Activated T-helper 17 cell treated with anti-CD3 and anti-CD28 coated beads, Interleukin-2, amount 50 U/mL, for 72 hours (primary cell): ENCODE measurements at regions not wholly inside any gene's neighbourhood (a gene's known extent, or its start where the extent isn't known, plus 50 kb on each side); places are given as distances from the start of the nearest gene placed in this dataset.
A peak's percentile ranks its signal among the peaks of the same experiment; 100 is the strongest.
"Not testable (repeated sequence)": the region's sequence is repeated elsewhere in the genome, so short reads cannot be mapped to it uniquely, and the experiment has no call there.

Experiments used
- ATAC-seq: fragments of 150-1000 bp; cut with Tn5 transposase; replicated peaks from 2 replicates; pipeline ENCODE4 v1.10.0; 2021; ENCODE audit warnings: mild to moderate bottlenecking, moderate library complexity
- H3K27ac Mint-ChIP-seq: one replicate; pipeline ENCODE4 v1.8.0; 2022; ENCODE audit warnings: mixed read lengths
- H3K27me3 Mint-ChIP-seq: one replicate; pipeline ENCODE4 v1.8.0; 2022; ENCODE audit warnings: mixed read lengths
- H3K36me3 Mint-ChIP-seq: one replicate; pipeline ENCODE4 v1.8.0; 2022; ENCODE audit warnings: low read depth, mild to moderate bottlenecking, mixed read lengths
- H3K4me1 Mint-ChIP-seq: one replicate; pipeline ENCODE4 v1.8.0; 2022; ENCODE audit warnings: mixed read lengths
- H3K4me3 Mint-ChIP-seq: one replicate; pipeline ENCODE4 v1.8.0; 2022; ENCODE audit warnings: mild to moderate bottlenecking, mixed read lengths
- H3K9me3 Mint-ChIP-seq: one replicate; pipeline ENCODE4 v1.8.0; 2022; ENCODE audit warnings: mixed read lengths

- Mint-ChIP-seq H3K4me1 (no peaks in the 10 kb centered on the region), H3K9me3 (no peaks in the 10 kb centered on the region), H3K27ac (no peak overlapping the region), H3K36me3 (no peaks in the 10 kb centered on the region), H3K4me3 (no peak overlapping the region), H3K27me3 (peaks cover 45% of the 10 kb centered on the region)
- ATAC-seq, result no peak
Measured at GRCh38 chr1:112140743-112141142, 151.3 kb upstream of the KCND3 start.

- H3K36me3 Mint-ChIP-seq, result no peaks in the 10 kb centered on the region
- no peak for ATAC-seq
- H3K4me1 Mint-ChIP-seq, result no peaks in the 10 kb centered on the region
- H3K27ac Mint-ChIP-seq, result no peak overlapping the region
- no peak overlapping the region for H3K4me3 Mint-ChIP-seq
- no peaks in the 10 kb centered on the region for H3K9me3 Mint-ChIP-seq
- peaks cover 47% of the 10 kb centered on the region for H3K27me3 Mint-ChIP-seq
Measured at GRCh38 chr1:112141301-112141700, 151.8 kb upstream of the KCND3 start.

GRCh38 chr1:112141923-112142322, 152.5 kb upstream of the KCND3 start:
- H3K27ac Mint-ChIP-seq, result no peak overlapping the region
- H3K36me3 Mint-ChIP-seq, result no peaks in the 10 kb centered on the region
- ATAC-seq, result no peak
- no peaks in the 10 kb centered on the region for H3K4me1 Mint-ChIP-seq
- no peaks in the 10 kb centered on the region for H3K9me3 Mint-ChIP-seq
- no peak overlapping the region for H3K4me3 Mint-ChIP-seq
- H3K27me3 Mint-ChIP-seq, result peaks cover 46% of the 10 kb centered on the region

GRCh38 chr1:112143871-112144441, 154.5 kb upstream of the KCND3 start:
- no peak for ATAC-seq
- no peak overlapping the region for H3K27ac Mint-ChIP-seq
- H3K9me3 Mint-ChIP-seq, result no peaks in the 10 kb centered on the region
- no peak overlapping the region for H3K4me3 Mint-ChIP-seq
- H3K27me3 Mint-ChIP-seq, result peaks cover 39% of the 10 kb centered on the region
- H3K4me1 Mint-ChIP-seq, result no peaks in the 10 kb centered on the region
- no peaks in the 10 kb centered on the region for H3K36me3 Mint-ChIP-seq

GRCh38 chr1:112144733-112145426, 155.4 kb upstream of the KCND3 start:
- Mint-ChIP-seq H3K4me3 (no peak overlapping the region), H3K27ac (no peak overlapping the region), H3K4me1 (no peaks in the 10 kb centered on the region), H3K27me3 (peaks cover 38% of the 10 kb centered on the region), H3K9me3 (no peaks in the 10 kb centered on the region), H3K36me3 (no peaks in the 10 kb centered on the region)
- ATAC-seq, result no peak

GRCh38 chr1:112146201-112146715, 156.8 kb upstream of the KCND3 start:
- Mint-ChIP-seq H3K9me3 (no peaks in the 10 kb centered on the region), H3K4me3 (no peak overlapping the region), H3K36me3 (no peaks in the 10 kb centered on the region), H3K4me1 (no peaks in the 10 kb centered on the region), H3K27me3 (peaks cover 35% of the 10 kb centered on the region), H3K27ac (no peak overlapping the region)
- no peak for ATAC-seq

- not testable (repeated sequence) for ATAC-seq, H3K4me3 Mint-ChIP-seq, H3K27ac Mint-ChIP-seq, H3K36me3 Mint-ChIP-seq, H3K4me1 Mint-ChIP-seq, H3K9me3 Mint-ChIP-seq
- H3K27me3 Mint-ChIP-seq, result peaks cover 24% of the 10 kb centered on the region
Measured at GRCh38 chr1:112160214-112160613, 170.7 kb upstream of the KCND3 start.

- no peak for ATAC-seq
- H3K36me3 Mint-ChIP-seq, result no peaks in the 10 kb centered on the region
- H3K27ac Mint-ChIP-seq, result no peak overlapping the region
- H3K27me3 Mint-ChIP-seq, result peaks cover 37% of the 10 kb centered on the region
- no peaks in the 10 kb centered on the region for H3K4me1 Mint-ChIP-seq
- H3K4me3 Mint-ChIP-seq, result no peak overlapping the region
- H3K9me3 Mint-ChIP-seq, result peaks cover 6% of the 10 kb centered on the region
Measured at GRCh38 chr1:112165375-112165774, 175.9 kb upstream of the KCND3 start.

GRCh38 chr1:112169517-112169916, 180.0 kb upstream of the KCND3 start:
- Mint-ChIP-seq H3K4me1 (no peaks in the 10 kb centered on the region), H3K27ac (no peak overlapping the region), H3K27me3 (peaks cover 29% of the 10 kb centered on the region), H3K9me3 (peaks cover 4% of the 10 kb centered on the region), H3K4me3 (no peak overlapping the region), H3K36me3 (no peaks in the 10 kb centered on the region)
- ATAC-seq, result no peak

GRCh38 chr1:112172294-112172882, 182.9 kb upstream of the KCND3 start:
- no peak overlapping the region for H3K4me3 Mint-ChIP-seq
- peaks cover 20% of the 10 kb centered on the region for H3K27me3 Mint-ChIP-seq
- no peaks in the 10 kb centered on the region for H3K36me3 Mint-ChIP-seq
- ATAC-seq, result no peak
- no peaks in the 10 kb centered on the region for H3K4me1 Mint-ChIP-seq
- peaks cover 4% of the 10 kb centered on the region for H3K9me3 Mint-ChIP-seq
- H3K27ac Mint-ChIP-seq, result no peak overlapping the region

GRCh38 chr1:112177314-112177713, 187.8 kb upstream of the KCND3 start:
- Mint-ChIP-seq H3K36me3 (no peaks in the 10 kb centered on the region), H3K9me3 (peaks cover 1% of the 10 kb centered on the region), H3K27ac (no peak overlapping the region), H3K4me1 (no peaks in the 10 kb centered on the region), H3K27me3 (peaks cover 12% of the 10 kb centered on the region), H3K4me3 (no peak overlapping the region)
- ATAC-seq, result no peak

- ATAC-seq, result no peak
- Mint-ChIP-seq H3K4me1 (no peaks in the 10 kb centered on the region), H3K36me3 (no peaks in the 10 kb centered on the region), H3K4me3 (no peak overlapping the region), H3K27ac (no peak overlapping the region), H3K27me3 (peaks cover 19% of the 10 kb centered on the region), H3K9me3 (no peaks in the 10 kb centered on the region)
Measured at GRCh38 chr1:112188611-112189010, 199.1 kb upstream of the KCND3 start.

- Mint-ChIP-seq H3K36me3 (no peaks in the 10 kb centered on the region), H3K4me3 (no peak overlapping the region), H3K27ac (no peak overlapping the region), H3K9me3 (no peaks in the 10 kb centered on the region), H3K27me3 (peaks cover 19% of the 10 kb centered on the region), H3K4me1 (no peaks in the 10 kb centered on the region)
- peak; percentile 18 for ATAC-seq
Measured at GRCh38 chr1:112196008-112196588, 199.9 kb upstream of the CTTNBP2NL start.

- H3K4me3 Mint-ChIP-seq, result no peak overlapping the region
- no peaks in the 10 kb centered on the region for H3K9me3 Mint-ChIP-seq
- H3K36me3 Mint-ChIP-seq, result no peaks in the 10 kb centered on the region
- H3K27me3 Mint-ChIP-seq, result peaks cover 17% of the 10 kb centered on the region
- no peak overlapping the region for H3K27ac Mint-ChIP-seq
- no peaks in the 10 kb centered on the region for H3K4me1 Mint-ChIP-seq
- ATAC-seq, result no peak
Measured at GRCh38 chr1:112196731-112197130, 199.3 kb upstream of the CTTNBP2NL start.

- H3K27ac Mint-ChIP-seq, result no peak overlapping the region
- ATAC-seq, result no peak
- H3K27me3 Mint-ChIP-seq, result peaks cover 49% of the 10 kb centered on the region
- peaks cover 4% of the 10 kb centered on the region for H3K9me3 Mint-ChIP-seq
- H3K4me1 Mint-ChIP-seq, result no peaks in the 10 kb centered on the region
- no peak overlapping the region for H3K4me3 Mint-ChIP-seq
- no peaks in the 10 kb centered on the region for H3K36me3 Mint-ChIP-seq
Measured at GRCh38 chr1:112209493-112209892, 186.5 kb upstream of the CTTNBP2NL start.
